ENCODE measurements at regions not wholly inside any gene's neighbourhood (a gene's known extent, or its start where the extent isn't known, plus 50 kb on each side); places are given as distances from the start of the nearest gene placed in this dataset.

DNA sequence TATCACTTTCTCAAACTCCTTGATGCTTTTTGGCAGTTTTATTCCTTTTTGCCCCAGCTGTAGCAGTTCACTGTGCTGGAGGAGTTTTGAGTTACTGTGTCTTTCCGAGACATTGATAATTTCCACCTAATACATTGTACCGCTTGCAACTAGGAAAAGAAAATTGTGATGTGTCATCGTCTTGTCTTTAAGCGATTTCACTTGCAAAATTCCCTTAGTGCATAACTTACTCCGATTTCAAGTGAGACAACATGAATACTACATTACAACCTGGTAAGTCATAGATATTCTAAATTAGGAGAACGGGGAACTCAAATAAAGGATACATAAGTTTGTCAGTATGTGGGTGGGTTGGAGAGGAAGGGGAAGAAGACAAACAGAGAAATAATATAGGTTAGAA, 340.5 kb upstream of the KYNU start (continued):
- TF ChIP-seq, protein P1, sequence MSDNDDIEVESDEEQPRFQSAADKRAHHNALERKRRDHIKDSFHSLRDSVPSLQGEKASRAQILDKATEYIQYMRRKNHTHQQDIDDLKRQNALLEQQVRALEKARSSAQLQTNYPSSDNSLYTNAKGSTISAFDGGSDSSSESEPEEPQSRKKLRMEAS (IDR thresholded peaks at IDR 0.05): no peak
- no peak for TF ChIP-seq EZH2 (IDR thresholded peaks at IDR 0.05; ENCODE audit: low read depth, low read length, severe bottlenecking)
- TF ChIP-seq EGR1 (IDR thresholded peaks at IDR 0.05; ENCODE audit: borderline replicate concordance, low read depth, low read length): no peak
- no peak for TF ChIP-seq CHD1 (IDR thresholded peaks at IDR 0.05; ENCODE audit: low read depth, low read length)

Data from H1 (cell line).